HCT116 (cell line): ENCODE measurements at regions not wholly inside any gene's neighbourhood (a gene's known extent, or its start where the extent isn't known, plus 50 kb on each side); places are given as distances from the start of the nearest gene placed in this dataset.

Source experiments
- ATAC-seq: fragments of 200-7000 bp; cut with Tn5 transposase; 2 replicates; pipeline ENCODE4 v1.9.1; 2020; ENCODE audit warnings: mild to moderate bottlenecking, moderate library complexity
- BruUV-seq: library from RNA; stranded (reverse); fragments of 400-500 nt; replicated peaks from 2 replicates; lab custom pipeline; 2021; lab: Mats Ljungman, UMichigan
- CTCF ChIA-PET: fragments of 300-600 bp; sonication (Branson Sonifier 250); formaldehyde crosslinking; loops from one replicate; lab custom pipeline; 2021; ENCODE audit warnings: antibody characterized with exemption; lab: Charles Lee
- POLR2A ChIA-PET: fragments of 300-600, 350-600 bp; sonication (Branson Sonifier 250); formaldehyde crosslinking; loops from one replicate; lab custom pipeline; 2021; ENCODE audit warnings: antibody characterized with exemption; lab: Charles Lee
- RAD21 ChIA-PET, 2 experiments: fragments of 300-600 bp; sonication (Branson Sonifier 250); formaldehyde crosslinking; loops; one replicate each; lab custom pipeline; 2023; ENCODE audit warnings: low total read pairs in 2 of 2; ENCODE audit not compliant: uncharacterized antibody in 2 of 2, unreplicated experiment in 2 of 2, low non-redundant PET in 1 of 2; lab: Charles Lee
- DNase-seq: peaks from one replicate; pipeline ENCODE4 v3.0.0-alpha.2; 2010; ENCODE audit warnings: low read depth, low spot score
- H2AFZ ChIP-seq: fragments of 200-600 bp; shearing (Covaris generic), sonication (generic); 2 replicates; pipeline ENCODE4 v1.6.1; 2017; ENCODE audit warnings: low read depth, mixed run types, mixed read lengths, antibody characterized with exemption, low read length; ENCODE audit not compliant: poor library complexity, severe bottlenecking
- H3K27ac ChIP-seq: 2 replicates; pipeline ENCODE4 v1.5.1; 2012; ENCODE audit warnings: low read depth, low read length
- H3K27me3 ChIP-seq: fragments of 200-600 bp; sonication (generic); 2 replicates; pipeline ENCODE4 v1.6.1; 2016; ENCODE audit warnings: mixed run types, low read length, mixed read lengths; ENCODE audit not compliant: insufficient read depth
- H3K36me3 ChIP-seq, 2 experiments: fragments of 200-500 bp in 1 of 2; fragments of 200-600 bp in 1 of 2; sonication (Bioruptor generic) in 1 of 2; sonication (generic) in 1 of 2; 2 replicates each; pipeline versions ENCODE4 v1.5.1 to v1.6.1; 2014 to 2016; ENCODE audit warnings: low read length in 2 of 2, inconsistent platforms in 1 of 2, mixed read lengths in 1 of 2, mixed run types in 1 of 2; ENCODE audit not compliant: insufficient read depth in 2 of 2, control insufficient read depth in 1 of 2
- H3K4me1 ChIP-seq, 2 experiments: fragments of 200-600 bp in 1 of 2; sonication (generic) in 1 of 2; 2 replicates each; pipeline versions ENCODE4 v1.5.1 to v1.6.1; 2012 to 2017; ENCODE audit warnings: low read length in 2 of 2, inconsistent platforms in 1 of 2, mild to moderate bottlenecking in 1 of 2, mixed read lengths in 1 of 2, mixed run types in 1 of 2, moderate library complexity in 1 of 2; ENCODE audit not compliant: insufficient read depth in 2 of 2, control insufficient read depth in 1 of 2
- H3K4me2 ChIP-seq: fragments of 200-600 bp; sonication (generic); 2 replicates; pipeline ENCODE4 v1.6.1; 2017; ENCODE audit warnings: mixed run types, low read length, mixed read lengths
- H3K4me3 ChIP-seq, 2 experiments: fragments of 200-600 bp in 1 of 2; sonication (generic) in 1 of 2; replicated peaks in 1 of 2; 2 replicates each; pipeline ENCODE4 v1.5.1; 2011 to 2016; ENCODE audit warnings: low read length in 2 of 2, control low read depth in 1 of 2, low read depth in 1 of 2, mild to moderate bottlenecking in 1 of 2, mixed read lengths in 1 of 2, mixed run types in 1 of 2
- H3K79me2 ChIP-seq: fragments of 200-600 bp; sonication (generic); 2 replicates; pipeline ENCODE4 v1.6.1; 2017; ENCODE audit warnings: mild to moderate bottlenecking, mixed run types, low read length, moderate library complexity, mixed read lengths; ENCODE audit not compliant: insufficient read depth
- H3K9ac ChIP-seq: fragments of 200-600 bp; sonication (generic); 2 replicates; pipeline ENCODE4 v1.6.1; 2016; ENCODE audit warnings: low read length, mixed read lengths
- H3K9me2 ChIP-seq: fragments of 200-600 bp; sonication (generic), shearing (Covaris generic); 2 replicates; pipeline ENCODE4 v1.6.1; 2017; ENCODE audit warnings: mixed run types, mild to moderate bottlenecking, moderate library complexity; ENCODE audit not compliant: insufficient read depth
- H3K9me3 ChIP-seq, 2 experiments: fragments of 200-500 bp in 1 of 2; fragments of 200-600 bp in 1 of 2; sonication (Bioruptor generic) in 1 of 2; sonication (generic) in 1 of 2; 2 replicates each; pipeline ENCODE4 v1.6.1; 2014 to 2017; ENCODE audit warnings: low read length in 2 of 2, mixed read lengths in 2 of 2, inconsistent platforms in 1 of 2, low read depth in 1 of 2, mild to moderate bottlenecking in 1 of 2, mixed run types in 1 of 2, moderate library complexity in 1 of 2; ENCODE audit not compliant: control insufficient read depth in 1 of 2, insufficient read depth in 1 of 2
- H4K20me1 ChIP-seq: fragments of 200-600 bp; sonication (generic), shearing (Covaris generic); 2 replicates; pipeline ENCODE4 v1.6.1; 2017; ENCODE audit warnings: mixed run types, mild to moderate bottlenecking, moderate library complexity; ENCODE audit not compliant: insufficient read depth
- CBX3 ChIP-seq: IDR thresholded peaks from 2 replicates; pipeline ENCODE4 v1.6.1; 2012; ENCODE audit warnings: low read depth
- CEBPB ChIP-seq: IDR thresholded peaks from 2 replicates; pipeline ENCODE4 v1.6.1; 2012; ENCODE audit warnings: low read depth
- EGR1 ChIP-seq: IDR thresholded peaks from 2 replicates; pipeline ENCODE4 v1.6.1; 2012; ENCODE audit warnings: low read depth
- EZH2 ChIP-seq: fragments of 200-600 bp; sonication (generic); IDR thresholded peaks from 2 replicates; pipeline ENCODE4 v1.6.1; 2017; ENCODE audit warnings: antibody characterized with exemption, mixed run types
- EZH2phosphoT487 ChIP-seq: fragments of 200-600 bp; IDR thresholded peaks from 2 replicates; pipeline ENCODE4 v1.6.1; 2018; ENCODE audit warnings: antibody characterized with exemption, borderline replicate concordance
- FOSL1 ChIP-seq: IDR thresholded peaks from 2 replicates; pipeline ENCODE4 v1.6.1; 2012; ENCODE audit warnings: low read depth
- JUND ChIP-seq: IDR thresholded peaks from 2 replicates; pipeline ENCODE4 v1.6.1; 2012
- POLR2AphosphoS5 ChIP-seq: IDR thresholded peaks from 2 replicates; pipeline ENCODE4 v1.6.1; 2011; ENCODE audit warnings: mild to moderate bottlenecking, low read depth, low read length, moderate library complexity
- RAD21 ChIP-seq: IDR thresholded peaks from 2 replicates; pipeline ENCODE4 v1.6.1; 2012; ENCODE audit warnings: low read depth, mild to moderate bottlenecking
- SIN3A ChIP-seq: IDR thresholded peaks from 2 replicates; pipeline ENCODE4 v1.6.1; 2012; ENCODE audit warnings: low read depth
- SP1 ChIP-seq: IDR thresholded peaks from 2 replicates; pipeline ENCODE4 v1.6.1; 2012; ENCODE audit warnings: low read depth
- YY1 ChIP-seq: IDR thresholded peaks from 2 replicates; pipeline ENCODE4 v1.6.1; 2011; ENCODE audit warnings: low read length, low read depth, moderate library complexity, mild to moderate bottlenecking; ENCODE audit not compliant: insufficient replicate concordance; ENCODE audit errors: extremely low read depth
- ZFX ChIP-seq: fragments of 450-650 bp; IDR thresholded peaks from 2 replicates; pipeline ENCODE4 v1.6.1; 2017
- intact Hi-C: fragments of 100-400 bp; cut with micrococcal nuclease; formaldehyde crosslinking; loops from 2 replicates; pipeline ENCODE4 v1.10.0; 2022
- TF ChIP-seq, protein P1 (sequence below), 3 experiments: fragments of 200-600 bp in 1 of 3; sonication (generic) in 1 of 3; IDR thresholded peaks in 2 of 3; conservative IDR thresholded peaks in 1 of 3; 2 replicates each; pipeline ENCODE4 v1.5.1; 2012 to 2017; ENCODE audit warnings: low read depth in 2 of 3, low read length in 2 of 3, antibody characterized with exemption in 1 of 3, borderline replicate concordance in 1 of 3, control low read depth in 1 of 3, mild to moderate bottlenecking in 1 of 3, mixed read lengths in 1 of 3, mixed run types in 1 of 3, moderate library complexity in 1 of 3; ENCODE audit not compliant: insufficient read depth in 1 of 3
- TF ChIP-seq, protein P2 (sequence below): IDR thresholded peaks from 2 replicates; pipeline ENCODE4 v1.6.1; 2012
- TF ChIP-seq, protein P3 (sequence below): IDR thresholded peaks from 2 replicates; pipeline ENCODE4 v1.6.1; 2011; ENCODE audit warnings: mild to moderate bottlenecking, low read length, moderate library complexity; ENCODE audit not compliant: insufficient replicate concordance; ENCODE audit errors: extremely low read depth

DNA sequence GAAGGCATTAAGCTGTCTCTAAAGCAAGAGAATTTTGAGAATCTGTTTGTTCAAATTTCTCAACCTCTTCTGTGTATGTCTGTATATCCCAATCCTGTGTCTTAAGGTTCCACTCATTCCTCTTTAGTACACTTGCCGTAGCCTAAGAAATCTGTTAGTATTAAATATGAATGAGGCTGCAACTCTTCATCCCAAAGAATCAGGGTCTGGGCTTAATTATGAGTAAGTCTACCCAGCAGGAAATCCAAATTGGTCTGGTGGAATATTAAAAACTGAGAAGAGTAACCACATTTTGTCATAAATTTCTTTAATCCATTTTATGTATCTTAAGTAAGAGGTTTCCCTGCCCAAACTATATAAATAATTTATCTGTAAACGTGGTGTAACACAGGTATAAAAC lies 1171.2 kb downstream of the CDH12 start:
- no peak overlapping the region for H3K4me3 ChIP-seq
- H2AFZ ChIP-seq: no peak overlapping the region
- no peaks in the 10 kb centered on the region for H3K4me1 ChIP-seq
- intact Hi-C loops: no loop called here
- H3K27ac ChIP-seq: no peak overlapping the region
- H3K9ac ChIP-seq: no peak overlapping the region
- TF ChIP-seq EGR1 (no peak), SIN3A (no peak), POLR2AphosphoS5 (no peak), JUND (no peak), EZH2phosphoT487 (no peak), YY1 (no peak), EZH2 (no peak), RAD21 (no peak), FOSL1 (no peak), SP1 (no peak), CEBPB (no peak), ZFX (no peak), CBX3 (no peak)
- TF ChIP-seq, protein P1, sequence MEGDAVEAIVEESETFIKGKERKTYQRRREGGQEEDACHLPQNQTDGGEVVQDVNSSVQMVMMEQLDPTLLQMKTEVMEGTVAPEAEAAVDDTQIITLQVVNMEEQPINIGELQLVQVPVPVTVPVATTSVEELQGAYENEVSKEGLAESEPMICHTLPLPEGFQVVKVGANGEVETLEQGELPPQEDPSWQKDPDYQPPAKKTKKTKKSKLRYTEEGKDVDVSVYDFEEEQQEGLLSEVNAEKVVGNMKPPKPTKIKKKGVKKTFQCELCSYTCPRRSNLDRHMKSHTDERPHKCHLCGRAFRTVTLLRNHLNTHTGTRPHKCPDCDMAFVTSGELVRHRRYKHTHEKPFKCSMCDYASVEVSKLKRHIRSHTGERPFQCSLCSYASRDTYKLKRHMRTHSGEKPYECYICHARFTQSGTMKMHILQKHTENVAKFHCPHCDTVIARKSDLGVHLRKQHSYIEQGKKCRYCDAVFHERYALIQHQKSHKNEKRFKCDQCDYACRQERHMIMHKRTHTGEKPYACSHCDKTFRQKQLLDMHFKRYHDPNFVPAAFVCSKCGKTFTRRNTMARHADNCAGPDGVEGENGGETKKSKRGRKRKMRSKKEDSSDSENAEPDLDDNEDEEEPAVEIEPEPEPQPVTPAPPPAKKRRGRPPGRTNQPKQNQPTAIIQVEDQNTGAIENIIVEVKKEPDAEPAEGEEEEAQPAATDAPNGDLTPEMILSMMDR (IDR thresholded peaks at IDR 0.05 in 2 of 3, conservative IDR thresholded peaks at IDR 0.05 in 1 of 3; ENCODE audit: borderline replicate concordance in 1 of 3, insufficient read depth in 1 of 3, low read depth in 2 of 3, low read length in 2 of 3): no peak
- TF ChIP-seq, protein P2, sequence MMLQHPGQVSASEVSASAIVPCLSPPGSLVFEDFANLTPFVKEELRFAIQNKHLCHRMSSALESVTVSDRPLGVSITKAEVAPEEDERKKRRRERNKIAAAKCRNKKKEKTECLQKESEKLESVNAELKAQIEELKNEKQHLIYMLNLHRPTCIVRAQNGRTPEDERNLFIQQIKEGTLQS: no peak
- TF ChIP-seq, protein P3, sequence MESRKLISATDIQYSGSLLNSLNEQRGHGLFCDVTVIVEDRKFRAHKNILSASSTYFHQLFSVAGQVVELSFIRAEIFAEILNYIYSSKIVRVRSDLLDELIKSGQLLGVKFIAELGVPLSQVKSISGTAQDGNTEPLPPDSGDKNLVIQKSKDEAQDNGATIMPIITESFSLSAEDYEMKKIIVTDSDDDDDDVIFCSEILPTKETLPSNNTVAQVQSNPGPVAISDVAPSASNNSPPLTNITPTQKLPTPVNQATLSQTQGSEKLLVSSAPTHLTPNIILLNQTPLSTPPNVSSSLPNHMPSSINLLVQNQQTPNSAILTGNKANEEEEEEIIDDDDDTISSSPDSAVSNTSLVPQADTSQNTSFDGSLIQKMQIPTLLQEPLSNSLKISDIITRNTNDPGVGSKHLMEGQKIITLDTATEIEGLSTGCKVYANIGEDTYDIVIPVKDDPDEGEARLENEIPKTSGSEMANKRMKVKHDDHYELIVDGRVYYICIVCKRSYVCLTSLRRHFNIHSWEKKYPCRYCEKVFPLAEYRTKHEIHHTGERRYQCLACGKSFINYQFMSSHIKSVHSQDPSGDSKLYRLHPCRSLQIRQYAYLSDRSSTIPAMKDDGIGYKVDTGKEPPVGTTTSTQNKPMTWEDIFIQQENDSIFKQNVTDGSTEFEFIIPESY: no peak
- no peak overlapping the region for H3K4me2 ChIP-seq
- no peaks in the 10 kb centered on the region for H3K79me2 ChIP-seq
- ChIA-PET CTCF (no interaction called here), POLR2A (no interaction called here), RAD21 (no interaction called here)
- H3K27me3 ChIP-seq: no peaks in the 10 kb centered on the region
- peaks cover 8 to 19% of the 10 kb centered on the region in 2 experiments; a peak in 2 of 4 replicates for H3K9me3 ChIP-seq
- DNase-seq (no peak), ATAC-seq (no peak)
- no peaks in the 10 kb centered on the region for H3K9me2 ChIP-seq
- H4K20me1 ChIP-seq: no peaks in the 10 kb centered on the region; the same call in 1 of the 2 replicates
- H3K36me3 ChIP-seq: no peaks in the 10 kb centered on the region
- BruUV-seq: no TSS peak
